ENCODE measurements at regions not wholly inside any gene's neighbourhood (a gene's known extent, or its start where the extent isn't known, plus 50 kb on each side); places are given as distances from the start of the nearest gene placed in this dataset.

DNA sequence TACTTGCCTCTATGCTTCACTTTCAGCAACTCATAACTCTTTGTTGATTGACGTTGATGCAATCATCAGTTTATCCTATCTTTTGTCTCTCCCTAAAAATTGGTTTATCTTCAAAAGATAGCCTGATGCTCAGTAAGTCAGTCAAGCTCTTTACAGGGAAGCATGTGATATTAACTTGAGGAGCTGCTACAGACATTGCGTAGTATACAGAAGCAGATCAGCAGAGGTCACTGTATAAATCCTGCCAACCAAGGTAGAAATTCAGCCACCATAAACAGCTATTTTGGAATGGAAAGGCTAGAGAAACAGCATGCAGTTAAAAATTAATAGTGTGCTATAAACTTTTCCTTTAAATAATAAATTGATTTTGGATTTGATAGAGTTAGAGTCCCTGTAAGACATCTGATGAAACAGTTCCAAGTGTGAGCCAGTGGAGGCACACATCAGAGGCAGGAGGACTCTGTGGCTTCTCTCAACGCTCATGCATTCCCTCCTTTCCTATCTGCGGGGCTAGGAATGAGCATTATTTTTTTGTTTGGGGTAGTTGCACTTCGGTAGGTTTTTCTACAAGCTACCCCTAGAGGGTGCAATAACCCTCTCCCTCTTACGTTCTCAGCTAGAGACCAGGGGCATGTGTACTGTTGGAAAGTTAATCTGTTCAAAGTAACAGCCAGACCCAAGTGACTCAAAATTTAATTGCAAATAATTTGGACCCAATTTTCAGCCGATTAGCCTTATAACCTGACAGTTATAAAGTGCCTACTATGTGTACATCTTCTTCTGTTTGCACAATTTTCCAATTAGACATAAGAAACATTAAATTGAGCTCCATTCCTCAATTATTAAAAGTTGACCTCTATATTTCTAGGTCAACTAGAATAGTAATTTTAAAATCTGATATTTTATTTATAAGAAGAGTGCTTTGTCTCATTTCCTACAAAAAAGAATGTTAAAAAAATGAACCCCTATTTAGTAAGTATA, 647.7 kb upstream of the SOX9 start:
- no peak overlapping the region for H3K4me2 ChIP-seq (ENCODE audit: insufficient read depth in 1 of 2, low read depth in 2 of 2, low read length in 2 of 2)
- no peak overlapping the region for H3K9ac ChIP-seq (replicated peaks in 1 of 4; ENCODE audit: extremely low read depth in 1 of 4, low read depth in 3 of 4, low read length in 3 of 4)
- no peaks in the 10 kb centered on the region for H3K36me3 ChIP-seq (ENCODE audit: control insufficient read depth in 2 of 4, insufficient read depth in 4 of 4, low read length in 3 of 4)
- no peak overlapping the region for H3K56ac ChIP-seq (replicated peaks; ENCODE audit: insufficient read length, low read depth, low read length)
- no peak overlapping the region for H2BK120ac ChIP-seq (replicated peaks; ENCODE audit: low read depth, low read length)
- FAIRE-seq = peak; percentile 68
- no peaks in the 10 kb centered on the region for H3K23me2 ChIP-seq (ENCODE audit: low read depth, low read length)
- ChIA-PET POLR2A (ENCODE audit: partially characterized antibody) (interaction anchor here (1.1 kb wide), 1 partner anchor 1003 kb away, joined by 3 read pairs; no protein-coding TSS in a partner anchor), CTCF (ENCODE audit: partially characterized antibody) (interaction anchor here (0.7 to 3.9 kb wide), 27 partner anchors 10 to 1065 kb away, joined by 3 to 33 read pairs (median 4); partner anchors contain the start of gene SOX9)
- no peak overlapping the region for H3K27ac ChIP-seq (ENCODE audit: low read depth, low read length)
- H2BK15ac ChIP-seq (ENCODE audit: low read length) = no peak overlapping the region
- H3K4ac ChIP-seq (replicated peaks; ENCODE audit: insufficient read length, low read depth, low read length) = no peak overlapping the region
- H2AFZ ChIP-seq (ENCODE audit: low read length) = no peak overlapping the region
- H3K4me3 ChIP-seq (ENCODE audit: extremely low read depth in 1 of 4, insufficient read depth in 2 of 4, low read depth in 3 of 4, low read length in 4 of 4) = no peak overlapping the region
- 52% methylated on average over 7 of the region's 7 CpGs; no CpG with 5 or more reads in 1 of the 2 experiments for WGBS, 2 experiments (ENCODE audit: extremely low coverage in 1 of 2, insufficient coverage in 1 of 2, insufficient read length in 1 of 2, insufficient replicate concordance in 2 of 2, low coverage in 1 of 2, low lambda C conversion rate in 2 of 2, missing lambda C conversion rate in 1 of 2)
- H3K4me1 ChIP-seq (replicated peaks in 1 of 4; ENCODE audit: control insufficient read depth in 3 of 4, insufficient read depth in 4 of 4, low read length in 3 of 4) = no peaks in the 10 kb centered on the region
- TF ChIP-seq PHF8 (conservative IDR thresholded peaks at IDR 0.05; ENCODE audit: low read depth, low read length) (no peak), CREB1 (IDR thresholded peaks at IDR 0.05) (no peak), HDAC2 (IDR thresholded peaks at IDR 0.05; ENCODE audit: borderline replicate concordance in 1 of 2, low read depth in 2 of 2, low read length in 2 of 2) (no peak), EGR1 (IDR thresholded peaks at IDR 0.05; ENCODE audit: borderline replicate concordance, low read depth, low read length) (0 out of 2 replicates have a peak, but pooled peaks have one; percentile 23), GTF2F1 (IDR thresholded peaks at IDR 0.05; ENCODE audit: borderline replicate concordance, low read depth, low read length) (no peak), SAP30 (IDR thresholded peaks at IDR 0.05; ENCODE audit: insufficient read depth, insufficient replicate concordance, low read length) (no peak), RAD21 (IDR thresholded peaks at IDR 0.05 in 1 of 2, conservative IDR thresholded peaks at IDR 0.05 in 1 of 2; ENCODE audit: low read depth in 2 of 2, low read length in 2 of 2) (peak; percentile 87 to 88)
- TF ChIP-seq, protein P1, sequence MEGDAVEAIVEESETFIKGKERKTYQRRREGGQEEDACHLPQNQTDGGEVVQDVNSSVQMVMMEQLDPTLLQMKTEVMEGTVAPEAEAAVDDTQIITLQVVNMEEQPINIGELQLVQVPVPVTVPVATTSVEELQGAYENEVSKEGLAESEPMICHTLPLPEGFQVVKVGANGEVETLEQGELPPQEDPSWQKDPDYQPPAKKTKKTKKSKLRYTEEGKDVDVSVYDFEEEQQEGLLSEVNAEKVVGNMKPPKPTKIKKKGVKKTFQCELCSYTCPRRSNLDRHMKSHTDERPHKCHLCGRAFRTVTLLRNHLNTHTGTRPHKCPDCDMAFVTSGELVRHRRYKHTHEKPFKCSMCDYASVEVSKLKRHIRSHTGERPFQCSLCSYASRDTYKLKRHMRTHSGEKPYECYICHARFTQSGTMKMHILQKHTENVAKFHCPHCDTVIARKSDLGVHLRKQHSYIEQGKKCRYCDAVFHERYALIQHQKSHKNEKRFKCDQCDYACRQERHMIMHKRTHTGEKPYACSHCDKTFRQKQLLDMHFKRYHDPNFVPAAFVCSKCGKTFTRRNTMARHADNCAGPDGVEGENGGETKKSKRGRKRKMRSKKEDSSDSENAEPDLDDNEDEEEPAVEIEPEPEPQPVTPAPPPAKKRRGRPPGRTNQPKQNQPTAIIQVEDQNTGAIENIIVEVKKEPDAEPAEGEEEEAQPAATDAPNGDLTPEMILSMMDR (IDR thresholded peaks at IDR 0.05; ENCODE audit: control extremely low read depth in 1 of 3, insufficient read depth in 1 of 3, low read depth in 1 of 3, low read length in 3 of 3) = peak in 2 of 3 experiments; percentile 70 to 74; a peak in 3 of 4 replicates
- no peak overlapping the region for H3K18ac ChIP-seq (ENCODE audit: extremely low read depth, low read length)
- H4K20me1 ChIP-seq (replicated peaks in 1 of 2; ENCODE audit: control insufficient read depth in 1 of 2, insufficient read depth in 2 of 2, low read length in 2 of 2) = no peaks in the 10 kb centered on the region
- H2BK12ac ChIP-seq (ENCODE audit: low read depth, low read length) = no peak overlapping the region
- H3K23ac ChIP-seq (ENCODE audit: insufficient read length) = no peak overlapping the region
- H3K79me2 ChIP-seq (ENCODE audit: control insufficient read depth in 1 of 2, insufficient read depth in 2 of 2, low read length in 2 of 2) = no peaks in the 10 kb centered on the region
- no peak overlapping the region for H4K91ac ChIP-seq (replicated peaks; ENCODE audit: insufficient read length, low read length)
- H2BK20ac ChIP-seq (ENCODE audit: low read length) = no peak overlapping the region
- peak in 1 of 2 experiments; percentile 7 for DNase-seq (ENCODE audit: low read depth in 1 of 2, low spot score in 2 of 2)
- H3K14ac ChIP-seq (ENCODE audit: insufficient read length) = no peak overlapping the region
- no peak overlapping the region for H2AK5ac ChIP-seq (ENCODE audit: low read depth, low read length)
- no peak overlapping the region for H4K8ac ChIP-seq (ENCODE audit: extremely low read depth, insufficient read depth, low read length)
- H3K79me1 ChIP-seq (ENCODE audit: low read depth, low read length) = no peaks in the 10 kb centered on the region
- H2BK5ac ChIP-seq (ENCODE audit: low read depth, low read length) = no peak overlapping the region
- H4K5ac ChIP-seq (ENCODE audit: insufficient read length, low read depth, low read length) = no peak overlapping the region
- H3K27me3 ChIP-seq (replicated peaks in 1 of 4; ENCODE audit: control insufficient read depth in 3 of 4, extremely low read depth in 1 of 4, insufficient read depth in 3 of 4, low read length in 3 of 4) = no peaks in the 10 kb centered on the region
- H3K9me3 ChIP-seq (ENCODE audit: insufficient read depth in 2 of 2, low read depth in 1 of 2, low read length in 1 of 2) = no peaks in the 10 kb centered on the region
